K562 (cell line): ENCODE measurements at regions not wholly inside any gene's neighbourhood (a gene's known extent, or its start where the extent isn't known, plus 50 kb on each side); places are given as distances from the start of the nearest gene placed in this dataset.

Experiments
- MEF2A ChIP-seq: IDR thresholded peaks from 2 replicates; pipeline ENCODE4 v1.6.1; 2011; ENCODE audit warnings: low read depth, mild to moderate bottlenecking, low read length, moderate library complexity; ENCODE audit not compliant: control insufficient read depth
- POLR2G ChIP-seq: fragments of 200-400 bp; formaldehyde crosslinking; IDR thresholded peaks from 2 replicates; pipeline ENCODE4 v1.6.1; 2017; ENCODE audit warnings: low read depth, mild to moderate bottlenecking, antibody characterized with exemption, low read length, moderate library complexity
- RAD21 ChIP-seq, 2 experiments: fragments of 250-450 bp in 1 of 2; fragments of 450-650 bp in 1 of 2; sonication (Bioruptor Pico) in 1 of 2; formaldehyde crosslinking in 1 of 2; IDR thresholded peaks in 1 of 2; conservative IDR thresholded peaks in 1 of 2; 2 replicates each; pipeline versions ENCODE4 v1.4.0 to v1.8.0; 2020 to 2022; ENCODE audit warnings: mild to moderate bottlenecking in 2 of 2, moderate library complexity in 1 of 2
- TF ChIP-seq, protein P1 (sequence below): sonication (generic); formaldehyde crosslinking; IDR thresholded peaks from 2 replicates; pipeline ENCODE4 v1.8.1; 2023; ENCODE audit warnings: mild to moderate bottlenecking, missing genetic modification reagents
- TF ChIP-seq, protein P2 (sequence below): fragments of 450-650 bp; formaldehyde crosslinking; IDR thresholded peaks from 2 replicates; pipeline ENCODE4 v1.4.0; 2022; ENCODE audit warnings: missing genetic modification characterization
- TF ChIP-seq, protein P3 (sequence below): sonication (generic); formaldehyde crosslinking; IDR thresholded peaks from 2 replicates; pipeline ENCODE4 v1.9.0; 2022; ENCODE audit warnings: mild to moderate bottlenecking, missing genetic modification reagents

DNA sequence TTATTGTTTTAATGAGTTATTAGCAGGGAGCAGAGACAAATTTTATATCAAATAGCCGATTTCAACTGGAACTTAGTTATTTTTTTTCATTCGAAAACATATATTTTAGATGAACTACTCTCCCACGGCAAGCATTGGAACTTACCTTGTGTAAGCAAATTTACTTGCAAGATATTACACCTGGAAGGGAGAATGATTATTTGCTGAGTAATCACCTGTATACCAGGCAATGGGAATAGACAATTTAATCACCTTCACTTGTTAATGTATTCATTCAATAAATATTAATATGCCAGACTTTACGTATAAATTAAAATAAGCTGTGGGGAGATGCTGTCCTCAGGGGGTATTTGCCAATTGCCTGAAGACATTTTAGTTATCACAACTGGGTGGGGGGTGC lies 1069.9 kb upstream of the CHAC2 start:
- TF ChIP-seq RAD21 (CRISPR knock-in tag; conservative IDR thresholded peaks at IDR 0.05 in 1 of 2, IDR thresholded peaks at IDR 0.05 in 1 of 2) (no peak), POLR2G (no peak), MEF2A (no peak)
- TF ChIP-seq, protein P1, sequence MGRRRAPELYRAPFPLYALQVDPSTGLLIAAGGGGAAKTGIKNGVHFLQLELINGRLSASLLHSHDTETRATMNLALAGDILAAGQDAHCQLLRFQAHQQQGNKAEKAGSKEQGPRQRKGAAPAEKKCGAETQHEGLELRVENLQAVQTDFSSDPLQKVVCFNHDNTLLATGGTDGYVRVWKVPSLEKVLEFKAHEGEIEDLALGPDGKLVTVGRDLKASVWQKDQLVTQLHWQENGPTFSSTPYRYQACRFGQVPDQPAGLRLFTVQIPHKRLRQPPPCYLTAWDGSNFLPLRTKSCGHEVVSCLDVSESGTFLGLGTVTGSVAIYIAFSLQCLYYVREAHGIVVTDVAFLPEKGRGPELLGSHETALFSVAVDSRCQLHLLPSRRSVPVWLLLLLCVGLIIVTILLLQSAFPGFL (CRISPR knock-in tag) = no peak
- TF ChIP-seq, protein P2, sequence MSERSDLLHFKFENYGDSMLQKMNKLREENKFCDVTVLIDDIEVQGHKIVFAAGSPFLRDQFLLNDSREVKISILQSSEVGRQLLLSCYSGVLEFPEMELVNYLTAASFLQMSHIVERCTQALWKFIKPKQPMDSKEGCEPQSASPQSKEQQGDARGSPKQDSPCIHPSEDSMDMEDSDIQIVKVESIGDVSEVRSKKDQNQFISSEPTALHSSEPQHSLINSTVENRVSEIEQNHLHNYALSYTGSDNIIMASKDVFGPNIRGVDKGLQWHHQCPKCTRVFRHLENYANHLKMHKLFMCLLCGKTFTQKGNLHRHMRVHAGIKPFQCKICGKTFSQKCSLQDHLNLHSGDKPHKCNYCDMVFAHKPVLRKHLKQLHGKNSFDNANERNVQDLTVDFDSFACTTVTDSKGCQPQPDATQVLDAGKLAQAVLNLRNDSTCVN (CRISPR knock-in tag) = no peak
- TF ChIP-seq, protein P3, sequence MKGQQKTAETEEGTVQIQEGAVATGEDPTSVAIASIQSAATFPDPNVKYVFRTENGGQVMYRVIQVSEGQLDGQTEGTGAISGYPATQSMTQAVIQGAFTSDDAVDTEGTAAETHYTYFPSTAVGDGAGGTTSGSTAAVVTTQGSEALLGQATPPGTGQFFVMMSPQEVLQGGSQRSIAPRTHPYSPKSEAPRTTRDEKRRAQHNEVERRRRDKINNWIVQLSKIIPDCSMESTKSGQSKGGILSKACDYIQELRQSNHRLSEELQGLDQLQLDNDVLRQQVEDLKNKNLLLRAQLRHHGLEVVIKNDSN (CRISPR knock-in tag) = no peak
